ENCODE measurements at regions not wholly inside any gene's neighbourhood (a gene's known extent, or its start where the extent isn't known, plus 50 kb on each side); places are given as distances from the start of the nearest gene placed in this dataset.

- TF ChIP-seq CTCF (IDR thresholded peaks at IDR 0.05) (no peak), POLR2A (IDR thresholded peaks at IDR 0.05) (no peak)
Measured at GRCh38 chr6:82066991-82067411, 180.5 kb downstream of the IBTK start.

Measured in esophagus squamous epithelium (tissue), 4 donors.